Right ventricle myocardium superior (tissue), 1 donor: ENCODE measurements at regions not wholly inside any gene's neighbourhood (a gene's known extent, or its start where the extent isn't known, plus 50 kb on each side); places are given as distances from the start of the nearest gene placed in this dataset.

Experiments
- ATAC-seq: fragments of 200-7000 bp; cut with Tn5 transposase; one replicate; pipeline ENCODE4 v1.9.1; 2020; ENCODE audit warnings: mild to moderate bottlenecking; ENCODE audit not compliant: poor library complexity
- DNase-seq: peaks from one replicate; pipeline ENCODE4 v3.0.0-alpha.2; 2020
- intact Hi-C: fragments of 100-400 bp; cut with DNase I; formaldehyde crosslinking; loops from one replicate; pipeline ENCODE4 v1.11.2; 2022
- donor health status: DM: no; HTN: yes; CAD: no; lungs with severe emphysema.

DNA sequence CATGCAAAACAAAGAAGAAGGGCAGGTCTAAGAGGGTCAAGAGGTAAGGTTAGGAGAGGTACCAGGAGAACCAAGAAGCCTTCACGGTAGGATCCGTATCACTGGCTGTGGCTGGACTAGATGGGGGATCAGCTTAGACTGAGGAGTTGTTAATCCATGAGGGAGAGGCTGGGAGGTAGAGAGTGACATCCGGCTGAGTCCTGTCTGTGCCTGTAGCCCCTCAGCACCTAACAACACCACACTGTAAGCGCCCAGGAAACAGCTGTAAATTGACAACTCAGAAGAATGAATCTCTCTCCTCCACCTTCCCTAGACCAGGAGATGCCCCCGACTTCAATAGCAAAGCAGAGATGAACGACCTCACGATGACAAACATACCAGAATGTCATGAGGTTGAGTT is 199.4 kb upstream of the RPL38 start:
- no peak for ATAC-seq
- intact Hi-C loops, result no loop called here
- no peak for DNase-seq

DNA sequence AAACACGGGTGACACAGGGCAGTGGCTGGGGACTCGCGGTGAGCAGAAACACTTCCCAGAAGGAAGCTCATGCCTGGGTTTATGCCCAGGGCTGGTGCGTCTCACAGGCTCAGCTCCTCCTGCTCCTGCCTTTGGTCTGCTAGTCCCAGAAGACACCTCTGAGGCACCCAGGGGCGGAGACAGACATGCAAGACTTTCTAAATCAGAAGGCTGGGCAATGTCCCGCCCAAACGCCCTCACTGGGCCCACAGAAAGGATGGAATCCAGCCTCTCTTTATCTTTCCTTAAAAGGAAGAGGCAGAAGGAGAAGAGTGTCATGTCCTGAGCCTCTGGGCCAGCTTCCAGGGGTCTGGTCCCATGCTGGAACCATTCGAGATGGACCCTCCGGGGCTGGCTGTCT is 197.7 kb upstream of the RPL38 start:
- no peak for DNase-seq
- ATAC-seq, result no peak
- intact Hi-C loops, result no loop called here

DNA sequence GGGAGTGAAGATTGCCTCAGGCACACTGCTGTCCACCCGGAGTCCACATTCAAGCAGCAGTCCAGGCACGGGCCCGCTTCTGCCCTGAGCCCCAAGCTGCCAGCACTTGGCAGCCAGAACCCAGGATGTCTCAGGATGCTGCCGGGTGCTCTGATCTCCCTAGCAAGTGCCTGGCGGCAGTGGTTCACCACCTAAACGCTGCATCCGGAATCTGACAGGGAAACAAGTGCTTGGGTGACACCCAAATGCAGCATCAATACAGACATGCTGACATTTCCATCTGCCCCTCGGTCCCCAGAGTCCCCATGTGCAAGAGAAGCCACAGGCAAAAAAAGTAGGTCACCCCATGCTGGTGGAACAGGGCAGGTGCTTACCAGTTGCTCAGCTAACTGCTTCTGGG is 197.1 kb upstream of the RPL38 start:
- no peak for ATAC-seq
- no peak for DNase-seq
- intact Hi-C loops, result no loop called here

- ATAC-seq (no peak), DNase-seq (no peak)
These were observed 195.3 kb upstream of the RPL38 start for GRCh38 chr17:74008196-74008595.

GRCh38 chr17:74009056-74009625 is 194.3 kb upstream of the RPL38 start:
- no peak for ATAC-seq
- no peak for DNase-seq
- intact Hi-C loops, result no loop called here

More at GRCh38 chr17:74008196-74008595, 195.3 kb upstream of the RPL38 start:
- intact Hi-C loops, result no loop called here

- intact Hi-C loops, result no loop called here
- DNase-seq, result no peak
- ATAC-seq, result no peak
These were observed 192.6 kb upstream of the RPL38 start for GRCh38 chr17:74010903-74011302.

GRCh38 chr17:74011966-74012365 is 191.5 kb upstream of the RPL38 start:
- intact Hi-C loops, result no loop called here
- no peak for ATAC-seq
- DNase-seq, result no peak

GRCh38 chr17:74012465-74012864 is 191.0 kb upstream of the RPL38 start:
- DNase-seq (no peak), ATAC-seq (no peak)
- intact Hi-C loops, result no loop called here

DNA sequence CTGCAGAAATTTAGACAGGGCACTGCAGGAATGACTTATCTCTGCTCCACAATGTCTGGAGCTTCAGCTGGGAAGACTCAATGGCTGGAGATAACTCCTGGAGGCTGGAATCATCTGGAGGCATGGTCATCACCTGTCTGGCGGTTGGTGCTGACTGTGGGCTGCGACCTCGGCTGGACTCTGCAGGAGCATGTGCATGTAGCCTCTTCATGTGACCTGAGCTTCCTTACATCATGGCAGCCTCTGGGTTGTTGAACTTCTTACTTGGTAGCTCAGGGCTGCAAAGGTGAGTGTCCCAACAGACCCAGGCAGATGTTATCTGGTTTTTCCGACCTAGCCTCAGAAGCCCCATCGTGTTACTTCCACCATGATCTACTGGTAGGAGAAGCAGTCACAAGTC is 188.2 kb upstream of the RPL38 start:
- intact Hi-C loops, result no loop called here
- ATAC-seq (no peak), DNase-seq (no peak)

DNA sequence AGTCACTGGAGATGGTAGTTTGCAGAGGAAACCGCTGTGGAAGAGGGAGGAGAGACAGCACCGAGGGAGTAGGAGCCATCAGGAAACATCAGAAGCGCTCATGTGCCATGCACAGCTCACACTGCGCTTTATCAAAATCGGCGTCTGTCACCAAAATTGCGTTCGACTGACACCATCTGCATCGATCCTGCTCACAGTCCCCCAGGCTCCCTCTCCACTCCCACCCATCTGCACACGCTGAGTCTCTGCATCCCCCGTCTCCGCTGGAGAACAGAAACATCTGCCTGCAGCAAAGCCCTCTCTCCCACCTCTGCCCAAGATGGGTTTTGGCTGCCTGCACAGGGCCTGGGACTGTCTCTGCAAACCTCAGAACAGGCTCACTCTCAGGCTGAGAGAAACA is 187.5 kb upstream of the RPL38 start:
- DNase-seq (no peak), ATAC-seq (no peak)
- intact Hi-C loops, result no loop called here

DNA sequence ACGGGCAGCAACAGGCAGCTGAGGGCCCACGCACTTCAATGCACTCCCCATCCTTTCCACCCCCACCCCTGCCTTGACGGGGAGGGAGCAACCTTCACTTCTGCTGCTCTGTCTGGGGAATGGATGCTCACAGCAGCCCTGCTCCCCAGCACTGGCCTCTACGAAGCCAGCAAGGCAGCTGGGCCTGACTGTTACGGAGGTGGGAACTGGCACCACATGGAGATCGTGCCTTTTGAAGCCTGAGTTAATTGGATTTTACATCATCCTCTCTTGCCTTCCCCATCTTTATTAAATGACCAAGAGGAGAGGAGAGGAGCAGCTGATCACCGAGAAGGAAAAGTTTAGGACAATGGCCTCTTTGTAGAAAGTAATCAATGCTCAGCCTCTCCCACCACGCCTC is 187.0 kb upstream of the RPL38 start:
- intact Hi-C loops, result no loop called here
- ATAC-seq (no peak), DNase-seq (no peak)

- intact Hi-C loops, result no loop called here
- ATAC-seq (no peak), DNase-seq (no peak)
These were observed 186.0 kb upstream of the RPL38 start for GRCh38 chr17:74017466-74017865.

DNA sequence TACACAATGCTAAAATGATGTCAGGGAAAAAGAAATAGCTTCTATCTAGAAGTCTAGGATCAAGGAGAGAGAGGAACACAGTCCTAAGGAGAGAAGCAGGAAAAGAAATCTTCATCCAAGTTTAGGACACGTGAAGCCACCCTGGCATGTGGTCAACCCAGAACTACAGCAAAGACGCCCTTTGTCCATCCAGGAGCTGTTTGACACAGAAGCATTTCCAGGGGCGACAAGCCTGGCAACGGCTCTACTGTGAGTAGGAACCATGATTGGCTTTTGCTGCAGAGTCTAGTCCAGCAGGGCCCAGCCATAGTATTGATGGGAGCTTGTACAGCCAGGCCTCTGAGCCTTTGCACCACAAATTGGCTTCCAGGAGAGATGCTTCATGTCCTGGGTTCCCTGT is 185.4 kb upstream of the RPL38 start:
- no peak for DNase-seq
- intact Hi-C loops, result no loop called here
- no peak for ATAC-seq

DNA sequence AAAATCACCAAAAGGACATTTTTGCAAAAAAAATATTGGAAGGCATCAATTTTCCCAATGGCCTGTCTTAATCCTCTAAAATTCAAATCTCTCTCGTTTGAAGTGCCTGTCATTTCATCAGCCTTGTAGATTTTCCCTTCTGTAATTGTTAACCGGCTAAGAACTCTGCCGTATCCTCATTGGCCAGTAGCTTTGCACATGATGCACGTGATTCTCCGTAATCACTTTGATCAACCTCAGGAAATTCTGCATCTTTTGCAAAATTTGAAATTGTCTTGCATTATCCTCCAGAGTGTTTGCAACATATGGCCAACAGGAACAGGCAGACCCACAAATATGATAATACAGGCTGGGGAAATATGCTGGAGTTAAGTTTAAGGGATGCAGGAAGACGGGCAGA is 184.2 kb upstream of the RPL38 start:
- DNase-seq, result no peak
- ATAC-seq, result no peak
- intact Hi-C loops, result no loop called here

- no peak for ATAC-seq
- no peak for DNase-seq
- intact Hi-C loops, result no loop called here
These were observed 183.6 kb upstream of the RPL38 start for GRCh38 chr17:74019860-74020259.

DNA sequence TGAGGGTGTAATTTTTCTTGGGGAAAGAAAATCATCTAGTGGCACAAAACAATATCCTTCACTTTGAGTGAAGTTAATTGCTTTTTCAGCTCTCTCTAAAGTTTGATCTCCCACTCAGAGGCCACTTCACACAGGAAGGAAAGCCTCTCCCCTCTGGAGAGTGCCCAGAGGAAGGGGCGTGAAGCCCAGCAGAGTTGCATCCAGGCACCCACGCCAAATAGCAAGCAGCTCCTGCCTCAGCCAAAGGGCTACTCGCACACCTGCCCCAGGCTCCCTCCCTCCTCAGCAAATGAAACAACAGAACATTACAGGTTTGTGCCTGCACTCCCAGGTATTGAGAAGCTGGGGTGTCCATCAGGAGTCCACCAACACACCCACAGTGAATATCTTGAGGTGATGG is 183.0 kb upstream of the RPL38 start:
- no peak for DNase-seq
- intact Hi-C loops, result no loop called here
- no peak for ATAC-seq

- intact Hi-C loops, result no loop called here
- ATAC-seq, result no peak
These were observed 178.5 kb upstream of the RPL38 start for GRCh38 chr17:74024871-74025531.

GRCh38 chr17:74027444-74027843 is 176.0 kb upstream of the RPL38 start:
- ATAC-seq, result no peak
- DNase-seq, result no peak
- intact Hi-C loops, result no loop called here

More at GRCh38 chr17:74024871-74025531, 178.5 kb upstream of the RPL38 start:
- no peak for DNase-seq

- ATAC-seq, result no peak
- no peak for DNase-seq
- intact Hi-C loops, result no loop called here
These were observed 174.9 kb upstream of the RPL38 start for GRCh38 chr17:74028354-74029116.
